Osteocyte (in vitro differentiated cells): ENCODE measurements at regions not wholly inside any gene's neighbourhood (a gene's known extent, or its start where the extent isn't known, plus 50 kb on each side); places are given as distances from the start of the nearest gene placed in this dataset.
"Not testable (repeated sequence)": the region's sequence is repeated elsewhere in the genome, so short reads cannot be mapped to it uniquely, and the experiment has no call there.

Source experiments
- DNase-seq: peaks from one replicate; pipeline ENCODE4 v3.0.0; 2021; ENCODE audit warnings: mixed read lengths; ENCODE audit not compliant: unreplicated experiment; ENCODE audit errors: extremely low spot score
- H3K27ac Mint-ChIP-seq: one replicate; pipeline ENCODE4 v1.8.0; 2021; ENCODE audit warnings: mild to moderate bottlenecking, mixed read lengths; ENCODE audit not compliant: unreplicated experiment
- H3K27me3 Mint-ChIP-seq: one replicate; pipeline ENCODE4 v1.8.0; 2021; ENCODE audit warnings: mixed read lengths; ENCODE audit not compliant: unreplicated experiment
- H3K36me3 Mint-ChIP-seq: one replicate; pipeline ENCODE4 v1.8.0; 2021; ENCODE audit warnings: mixed read lengths; ENCODE audit not compliant: unreplicated experiment
- H3K4me1 Mint-ChIP-seq: one replicate; pipeline ENCODE4 v1.8.0; 2021; ENCODE audit warnings: mixed read lengths; ENCODE audit not compliant: unreplicated experiment
- H3K4me3 Mint-ChIP-seq: one replicate; pipeline ENCODE4 v1.8.0; 2021; ENCODE audit warnings: mild to moderate bottlenecking, moderate library complexity, mixed read lengths; ENCODE audit not compliant: unreplicated experiment
- H3K9me3 Mint-ChIP-seq: one replicate; pipeline ENCODE4 v1.8.0; 2021; ENCODE audit warnings: mixed read lengths; ENCODE audit not compliant: unreplicated experiment
- CTCF ChIP-seq: fragments of 200-600 bp; sonication (generic); IDR thresholded peaks from 2 replicates; pipeline ENCODE4 v1.5.0; 2021; ENCODE audit warnings: antibody characterized with exemption, mild to moderate bottlenecking, moderate library complexity

GRCh38 chr5:54870271-54870670, 115.1 kb downstream of the ESM1 start:
- Mint-ChIP-seq H3K4me3 (no peak overlapping the region), H3K36me3 (no peaks in the 10 kb centered on the region), H3K27ac (no peak overlapping the region), H3K9me3 (no peaks in the 10 kb centered on the region), H3K4me1 (peaks cover 24% of the 10 kb centered on the region), H3K27me3 (peaks cover 45% of the 10 kb centered on the region)
- DNase-seq: no peak
- TF ChIP-seq CTCF: no peak

GRCh38 chr5:54869691-54870090, 115.7 kb downstream of the ESM1 start:
- Mint-ChIP-seq H3K27ac (no peak overlapping the region), H3K36me3 (no peaks in the 10 kb centered on the region), H3K4me3 (no peak overlapping the region), H3K4me1 (peaks cover 18% of the 10 kb centered on the region), H3K9me3 (no peaks in the 10 kb centered on the region), H3K27me3 (peaks cover 44% of the 10 kb centered on the region)
- no peak for TF ChIP-seq CTCF
- no peak for DNase-seq

- H3K9me3 Mint-ChIP-seq: no peaks in the 10 kb centered on the region
- H3K27me3 Mint-ChIP-seq: peaks cover 46% of the 10 kb centered on the region
- H3K27ac Mint-ChIP-seq: no peak overlapping the region
- H3K36me3 Mint-ChIP-seq: no peaks in the 10 kb centered on the region
- H3K4me3 Mint-ChIP-seq: no peak overlapping the region
- no peak for DNase-seq
- H3K4me1 Mint-ChIP-seq: peaks cover 9% of the 10 kb centered on the region
- no peak for TF ChIP-seq CTCF
These were observed 116.6 kb downstream of the ESM1 start for GRCh38 chr5:54868511-54869483.

DNA sequence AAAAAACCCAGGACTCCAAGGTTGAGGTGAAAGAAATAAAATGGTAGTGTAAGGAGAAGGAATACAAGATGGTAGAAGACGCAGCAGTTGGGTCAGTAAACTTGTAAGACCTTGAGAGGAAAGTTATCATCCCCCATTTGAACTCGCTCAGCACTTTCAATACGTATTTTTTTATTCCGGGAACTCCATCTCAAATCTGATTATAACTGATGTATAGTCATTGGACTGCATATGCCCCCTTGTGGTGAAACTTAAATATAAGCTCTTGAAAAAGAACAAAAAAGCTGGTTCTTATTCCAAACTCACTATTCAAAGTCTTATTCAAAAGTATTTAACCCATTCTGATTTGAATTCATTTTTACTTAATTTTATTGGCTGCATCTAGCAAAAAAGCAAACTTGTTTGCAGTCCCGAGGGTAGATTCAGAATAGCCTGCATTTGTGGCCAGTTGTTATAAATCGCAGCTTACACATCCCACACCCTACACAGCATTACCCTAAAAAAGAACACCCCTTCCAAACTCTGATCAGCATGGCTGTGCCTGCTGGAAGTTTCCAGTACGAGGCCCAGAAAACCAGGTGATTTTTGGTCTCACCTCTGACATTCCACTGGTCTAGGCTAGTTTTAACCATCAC, 118.0 kb downstream of the ESM1 start:
- Mint-ChIP-seq H3K36me3 (no peaks in the 10 kb centered on the region), H3K27ac (no peak overlapping the region), H3K4me3 (no peak overlapping the region), H3K4me1 (peaks cover 4% of the 10 kb centered on the region), H3K9me3 (no peaks in the 10 kb centered on the region), H3K27me3 (peaks cover 50% of the 10 kb centered on the region)
- peak; percentile 71 for TF ChIP-seq CTCF
- no peak for DNase-seq

DNA sequence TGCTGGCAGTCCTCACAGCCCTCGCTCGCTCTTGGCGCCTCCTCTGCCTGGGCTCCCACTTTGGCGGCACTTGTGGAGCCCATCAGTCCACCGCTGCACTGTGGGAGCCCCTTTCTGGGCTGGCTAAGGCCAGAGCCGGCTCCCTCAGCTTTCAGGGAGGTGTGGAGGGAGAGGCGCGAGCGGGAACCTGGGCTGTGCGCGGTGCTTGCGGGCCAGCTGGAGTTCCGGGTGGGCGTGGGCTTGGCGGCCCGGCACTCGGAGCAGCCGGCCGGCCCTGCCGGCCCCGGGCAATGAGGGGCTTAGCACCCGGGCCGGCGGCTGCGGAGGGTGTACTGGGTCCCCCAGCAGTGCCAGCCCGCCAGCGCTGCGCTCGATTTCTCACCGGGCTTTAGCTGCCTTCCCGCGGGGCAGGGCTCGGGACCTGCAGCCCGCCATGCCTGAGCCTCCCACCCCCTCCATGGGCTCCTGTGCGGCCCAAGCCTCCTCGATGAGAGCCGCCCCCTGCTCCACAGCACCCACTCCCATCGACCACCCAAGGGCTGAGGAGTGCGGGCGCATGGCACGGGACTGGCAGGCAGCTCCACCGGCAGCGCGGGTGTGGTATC, 120.4 kb downstream of the ESM1 start:
- H3K4me3 Mint-ChIP-seq, H3K9me3 Mint-ChIP-seq, H3K27ac Mint-ChIP-seq, H3K36me3 Mint-ChIP-seq, DNase-seq: not testable (repeated sequence)
- H3K4me1 Mint-ChIP-seq: peaks cover 16% of the 10 kb centered on the region
- H3K27me3 Mint-ChIP-seq: peaks cover 37% of the 10 kb centered on the region
